ENCODE measurements at regions not wholly inside any gene's neighbourhood (a gene's known extent, or its start where the extent isn't known, plus 50 kb on each side); places are given as distances from the start of the nearest gene placed in this dataset.

- ATAC-seq (ENCODE audit: low FRiP score) (no peak), DNase-seq (ENCODE audit: low spot score) (no peak)
- TF ChIP-seq CTCF (IDR thresholded peaks at IDR 0.05), result no peak
These were observed 67.4 kb upstream of the PCDH18 start for GRCh38 chr4:137599734-137600133.

GRCh38 chr4:137597752-137598430, 65.6 kb upstream of the PCDH18 start:
- DNase-seq (ENCODE audit: low spot score) (no peak), ATAC-seq (ENCODE audit: low FRiP score) (no peak)
- TF ChIP-seq CTCF (IDR thresholded peaks at IDR 0.05), result no peak

- DNase-seq (ENCODE audit: low spot score), result no peak
- ATAC-seq (ENCODE audit: low FRiP score), result no peak
- TF ChIP-seq CTCF (IDR thresholded peaks at IDR 0.05), result no peak
These were observed 55.5 kb upstream of the PCDH18 start for GRCh38 chr4:137587796-137588195.

DNA sequence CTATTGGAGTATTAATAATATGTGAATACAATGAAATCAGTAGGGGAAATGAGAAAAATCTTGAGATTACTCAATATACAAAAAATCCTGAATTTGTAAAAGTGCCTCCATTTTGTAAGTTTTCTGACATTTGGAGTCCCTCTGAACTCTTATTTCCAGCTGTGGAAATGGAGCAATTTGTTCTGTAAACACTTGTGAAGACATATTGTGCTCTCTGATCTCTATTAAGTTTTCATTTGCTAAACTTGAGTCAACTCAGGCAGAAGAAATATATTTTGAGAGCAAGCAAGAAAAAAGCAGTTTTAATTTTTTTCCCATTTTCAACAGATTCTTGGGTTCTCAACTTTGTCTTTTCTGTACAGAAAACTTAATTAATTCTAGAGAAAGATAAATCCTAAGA, 51.4 kb upstream of the PCDH18 start:
- ATAC-seq (ENCODE audit: low FRiP score) (no peak), DNase-seq (ENCODE audit: low spot score) (no peak)
- no peak for TF ChIP-seq CTCF (IDR thresholded peaks at IDR 0.05)

Data from omental fat pad (tissue), 3 donors.